H9 (cell line): ENCODE measurements at regions not wholly inside any gene's neighbourhood (a gene's known extent, or its start where the extent isn't known, plus 50 kb on each side); places are given as distances from the start of the nearest gene placed in this dataset.

ENCODE experiments used
- DNase-seq: peaks from one replicate; pipeline ENCODE4 v3.0.0-alpha.2; 2017
- H2AFZ ChIP-seq: one replicate; pipeline ENCODE4 v1.6.1; 2013; ENCODE audit warnings: mild to moderate bottlenecking, low read length, control low read depth, moderate library complexity
- H2AK5ac ChIP-seq: 2 replicates; pipeline ENCODE4 v1.6.1; 2013; ENCODE audit warnings: low read length, control low read depth, mixed read lengths; ENCODE audit not compliant: insufficient read length
- H2BK120ac ChIP-seq: one replicate; pipeline ENCODE4 v1.6.1; 2013; ENCODE audit warnings: low read depth, mild to moderate bottlenecking, low read length, control low read depth, inconsistent platforms; ENCODE audit not compliant: poor library complexity, severe bottlenecking
- H2BK12ac ChIP-seq: 2 replicates; pipeline ENCODE4 v1.6.1; 2013; ENCODE audit warnings: low read length, control low read depth, mixed read lengths, low read depth; ENCODE audit not compliant: insufficient read length
- H2BK15ac ChIP-seq: 2 replicates; pipeline ENCODE4 v1.6.1; 2013; ENCODE audit warnings: low read depth, low read length, control low read depth
- H2BK20ac ChIP-seq: one replicate; pipeline ENCODE4 v1.6.1; 2013; ENCODE audit warnings: low read depth, mild to moderate bottlenecking, low read length, control low read depth, inconsistent platforms; ENCODE audit not compliant: poor library complexity, severe bottlenecking
- H2BK5ac ChIP-seq: 2 replicates; pipeline ENCODE4 v1.6.1; 2013; ENCODE audit warnings: low read length, control low read depth, mixed read lengths; ENCODE audit not compliant: insufficient read length
- H3K14ac ChIP-seq: 2 replicates; pipeline ENCODE4 v1.6.1; 2013; ENCODE audit warnings: low read length, control low read depth; ENCODE audit not compliant: insufficient read depth
- H3K18ac ChIP-seq: 2 replicates; pipeline ENCODE4 v1.6.1; 2013; ENCODE audit warnings: low read depth, mild to moderate bottlenecking, mixed read lengths, low read length, control low read depth; ENCODE audit not compliant: insufficient read length
- H3K23ac ChIP-seq: 2 replicates; pipeline ENCODE4 v1.6.1; 2013; ENCODE audit warnings: low read length, control low read depth, mixed read lengths, low read depth; ENCODE audit not compliant: insufficient read length
- H3K23me2 ChIP-seq: 2 replicates; pipeline ENCODE4 v1.6.1; 2013; ENCODE audit warnings: low read depth, mild to moderate bottlenecking, mixed read lengths, low read length, control low read depth; ENCODE audit not compliant: insufficient read length, poor library complexity, severe bottlenecking
- H3K27ac ChIP-seq: 2 replicates; pipeline ENCODE4 v1.5.1; 2013; ENCODE audit warnings: low read length, control low read depth, mixed read lengths, low read depth; ENCODE audit not compliant: insufficient read length
- H3K27me3 ChIP-seq: 2 replicates; pipeline ENCODE4 v1.6.1; 2013; ENCODE audit warnings: low read length, control low read depth, inconsistent platforms; ENCODE audit not compliant: insufficient read depth
- H3K4ac ChIP-seq: 2 replicates; pipeline ENCODE4 v1.6.1; 2013; ENCODE audit warnings: low read depth, mild to moderate bottlenecking, control low read depth, inconsistent platforms, low read length, moderate library complexity
- H3K4me1 ChIP-seq: 2 replicates; pipeline ENCODE4 v1.6.1; 2013; ENCODE audit warnings: low read length, control low read depth, inconsistent platforms; ENCODE audit not compliant: insufficient read depth
- H3K4me2 ChIP-seq: 2 replicates; pipeline ENCODE4 v1.6.1; 2013; ENCODE audit warnings: low read length, control low read depth, mixed read lengths; ENCODE audit not compliant: insufficient read length, insufficient read depth
- H3K56ac ChIP-seq: 2 replicates; pipeline ENCODE4 v1.6.1; 2013; ENCODE audit warnings: low read depth, mild to moderate bottlenecking, mixed read lengths, low read length, control low read depth; ENCODE audit not compliant: insufficient read length
- H3K79me1 ChIP-seq: 2 replicates; pipeline ENCODE4 v1.6.1; 2013; ENCODE audit warnings: low read depth, mild to moderate bottlenecking, moderate library complexity, low read length, control low read depth, inconsistent platforms; ENCODE audit not compliant: insufficient read depth, poor library complexity, severe bottlenecking
- H3K79me2 ChIP-seq: 2 replicates; pipeline ENCODE4 v1.6.1; 2013; ENCODE audit warnings: low read length, control low read depth, inconsistent platforms; ENCODE audit not compliant: insufficient read depth
- H3K9ac ChIP-seq: 2 replicates; pipeline ENCODE4 v1.6.1; 2013; ENCODE audit warnings: low read length, control low read depth, mixed read lengths; ENCODE audit not compliant: insufficient read length; ENCODE audit errors: extremely low read depth
- H3K9me3 ChIP-seq: one replicate; pipeline ENCODE4 v1.6.1; 2013; ENCODE audit warnings: low read depth, low read length, inconsistent platforms; ENCODE audit not compliant: control insufficient read depth
- H3T11ph ChIP-seq: one replicate; pipeline ENCODE4 v1.6.1; 2013; ENCODE audit warnings: mild to moderate bottlenecking, low read length, control low read depth, inconsistent platforms
- H4K20me1 ChIP-seq: one replicate; pipeline ENCODE4 v1.6.1; 2013; ENCODE audit not compliant: control insufficient read depth, insufficient read length, insufficient read depth
- H4K5ac ChIP-seq: 2 replicates; pipeline ENCODE4 v1.6.1; 2013; ENCODE audit warnings: low read depth, mild to moderate bottlenecking, mixed read lengths, low read length, control low read depth; ENCODE audit not compliant: insufficient read length
- H4K8ac ChIP-seq: replicated peaks from 2 replicates; pipeline ENCODE4 v1.6.1; 2013; ENCODE audit warnings: low read length, control low read depth, mixed read lengths, low read depth; ENCODE audit not compliant: insufficient read length
- H4K91ac ChIP-seq: 2 replicates; pipeline ENCODE4 v1.6.1; 2013; ENCODE audit warnings: low read depth, mild to moderate bottlenecking, moderate library complexity, mixed read lengths, low read length, control low read depth; ENCODE audit not compliant: insufficient read length
- H3K27ac Mint-ChIP-seq, 3 experiments: 2 replicates in 2 of 3; 3 replicates in 1 of 3; pipeline ENCODE4 v1.8.0; 2020 to 2021; ENCODE audit warnings: mixed read lengths in 3 of 3, mild to moderate bottlenecking in 1 of 3, moderate library complexity in 1 of 3
- H3K27me3 Mint-ChIP-seq: 2 replicates; pipeline ENCODE4 v1.8.0; 2021; ENCODE audit warnings: low read depth, mild to moderate bottlenecking, moderate library complexity, mixed read lengths
- H3K36me3 Mint-ChIP-seq, 3 experiments: 2 replicates in 2 of 3; 3 replicates in 1 of 3; pipeline ENCODE4 v1.8.0; 2020 to 2021; ENCODE audit warnings: low read depth in 3 of 3, mixed read lengths in 3 of 3; ENCODE audit not compliant: insufficient read depth in 1 of 3
- H3K4me1 Mint-ChIP-seq, 2 experiments: 2 replicates each; pipeline ENCODE4 v1.8.0; 2020; ENCODE audit warnings: mixed read lengths in 2 of 2
- H3K4me3 Mint-ChIP-seq, 2 experiments: 2 replicates in 1 of 2; 3 replicates in 1 of 2; pipeline ENCODE4 v1.8.0; 2020 to 2021; ENCODE audit warnings: mild to moderate bottlenecking in 2 of 2, mixed read lengths in 2 of 2, moderate library complexity in 1 of 2
- H3K9me3 Mint-ChIP-seq, 2 experiments: 2 replicates in 1 of 2; 3 replicates in 1 of 2; pipeline ENCODE4 v1.8.0; 2020; ENCODE audit warnings: mild to moderate bottlenecking in 2 of 2, mixed read lengths in 2 of 2, moderate library complexity in 1 of 2
- WGBS: extraction: QIAGEN DNeasy Blood & Tissue Kit; methylation state at CpG from one replicate; pipeline ENCODE4 v1.1.7; 2013; ENCODE audit warnings: missing lambda C conversion rate, low lambda C conversion rate, mixed read lengths; ENCODE audit not compliant: insufficient read length; ENCODE audit errors: extremely low coverage; 5-methylcytosine and 5-hydroxymethylcytosine counted together
- TF ChIP-seq, protein P1 (sequence below): fragments of 200-600 bp; sonication (generic); conservative IDR thresholded peaks from 3 replicates; pipeline ENCODE4 v1.8.0; 2021; ENCODE audit warnings: antibody characterized with exemption, mild to moderate bottlenecking

DNA sequence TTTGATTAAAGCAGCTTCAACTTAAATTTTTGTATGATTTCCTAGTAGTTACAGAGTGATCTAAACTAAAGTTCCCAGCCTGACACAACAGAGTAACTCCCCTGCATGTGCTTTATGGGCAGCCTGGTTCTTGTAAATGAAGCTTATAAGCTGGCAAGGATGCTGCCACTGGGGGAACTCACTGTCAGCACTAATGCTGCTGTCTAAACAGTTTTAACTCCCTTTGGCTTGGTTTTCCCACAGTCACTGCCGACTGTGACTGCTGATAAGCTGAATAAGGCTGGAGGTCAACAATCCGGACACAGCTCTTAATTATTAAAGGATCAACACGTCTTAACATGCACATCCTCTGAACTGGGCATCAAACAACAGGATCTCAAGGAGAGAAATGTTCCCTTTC is 130.1 kb downstream of the OTUD1 start:
- no peak overlapping the region for H4K8ac ChIP-seq
- H3K27ac ChIP-seq: no peak overlapping the region
- H2AK5ac ChIP-seq: no peak overlapping the region
- no peak overlapping the region for H4K91ac ChIP-seq
- H3T11ph ChIP-seq: no peak overlapping the region
- TF ChIP-seq, protein P1, sequence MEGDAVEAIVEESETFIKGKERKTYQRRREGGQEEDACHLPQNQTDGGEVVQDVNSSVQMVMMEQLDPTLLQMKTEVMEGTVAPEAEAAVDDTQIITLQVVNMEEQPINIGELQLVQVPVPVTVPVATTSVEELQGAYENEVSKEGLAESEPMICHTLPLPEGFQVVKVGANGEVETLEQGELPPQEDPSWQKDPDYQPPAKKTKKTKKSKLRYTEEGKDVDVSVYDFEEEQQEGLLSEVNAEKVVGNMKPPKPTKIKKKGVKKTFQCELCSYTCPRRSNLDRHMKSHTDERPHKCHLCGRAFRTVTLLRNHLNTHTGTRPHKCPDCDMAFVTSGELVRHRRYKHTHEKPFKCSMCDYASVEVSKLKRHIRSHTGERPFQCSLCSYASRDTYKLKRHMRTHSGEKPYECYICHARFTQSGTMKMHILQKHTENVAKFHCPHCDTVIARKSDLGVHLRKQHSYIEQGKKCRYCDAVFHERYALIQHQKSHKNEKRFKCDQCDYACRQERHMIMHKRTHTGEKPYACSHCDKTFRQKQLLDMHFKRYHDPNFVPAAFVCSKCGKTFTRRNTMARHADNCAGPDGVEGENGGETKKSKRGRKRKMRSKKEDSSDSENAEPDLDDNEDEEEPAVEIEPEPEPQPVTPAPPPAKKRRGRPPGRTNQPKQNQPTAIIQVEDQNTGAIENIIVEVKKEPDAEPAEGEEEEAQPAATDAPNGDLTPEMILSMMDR: no peak
- H2BK5ac ChIP-seq: no peak overlapping the region
- H4K20me1 ChIP-seq: no peaks in the 10 kb centered on the region
- H3K4me1 Mint-ChIP-seq: no peaks in the 10 kb centered on the region
- H3K4me1 ChIP-seq: no peaks in the 10 kb centered on the region
- no peak overlapping the region for H3K4me3 Mint-ChIP-seq
- no peak overlapping the region for H2BK120ac ChIP-seq
- no peak overlapping the region for H2AFZ ChIP-seq
- H3K9ac ChIP-seq: no peak overlapping the region
- no peak overlapping the region for H4K5ac ChIP-seq
- no peaks in the 10 kb centered on the region for H3K9me3 ChIP-seq
- H3K23ac ChIP-seq: no peak overlapping the region
- WGBS: no CpG with 5 or more reads among the region's 3 CpGs
- no peak overlapping the region for H2BK20ac ChIP-seq
- H3K56ac ChIP-seq: no peak overlapping the region
- H3K36me3 Mint-ChIP-seq: peaks cover 0 to 5% (median 0%) of the 10 kb centered on the region in 3 experiments; a peak in 3 of 7 replicates
- no peaks in the 10 kb centered on the region for H3K79me1 ChIP-seq
- H3K18ac ChIP-seq: no peak overlapping the region
- no peak for DNase-seq
- H3K27ac Mint-ChIP-seq: no peak overlapping the region
- no peaks in the 10 kb centered on the region for H3K27me3 ChIP-seq
- no peak overlapping the region for H3K14ac ChIP-seq
- no peak overlapping the region for H3K4me2 ChIP-seq
- no peaks in the 10 kb centered on the region for H3K79me2 ChIP-seq
- H3K9me3 Mint-ChIP-seq: peaks cover 8 to 9% of the 10 kb centered on the region in 2 experiments; a peak in 4 of 5 replicates
- no peak overlapping the region for H3K4ac ChIP-seq
- no peak overlapping the region for H2BK12ac ChIP-seq
- no peak overlapping the region for H2BK15ac ChIP-seq
- no peaks in the 10 kb centered on the region for H3K23me2 ChIP-seq
- H3K27me3 Mint-ChIP-seq: peaks cover 10% of the 10 kb centered on the region
